HL-60 (cell line): ENCODE measurements at regions not wholly inside any gene's neighbourhood (a gene's known extent, or its start where the extent isn't known, plus 50 kb on each side); places are given as distances from the start of the nearest gene placed in this dataset.

ENCODE experiments used
- CTCF ChIP-seq: IDR thresholded peaks from one replicate; pipeline ENCODE4 v1.5.1; 2011; ENCODE audit warnings: low read length, control low read depth, inconsistent platforms; ENCODE audit not compliant: insufficient read depth
- GABPA ChIP-seq: IDR thresholded peaks from 2 replicates; pipeline ENCODE4 v1.6.1; 2012; ENCODE audit warnings: low read depth
- POLR2AphosphoS5 ChIP-seq: IDR thresholded peaks from 2 replicates; pipeline ENCODE4 v1.6.1; 2012; ENCODE audit warnings: low read depth
- SPI1 ChIP-seq: IDR thresholded peaks from 2 replicates; pipeline ENCODE4 v1.6.1; 2012; ENCODE audit warnings: low read depth, mild to moderate bottlenecking, borderline replicate concordance

GRCh38 chr14:25197885-25198284 is 147.9 kb upstream of the STXBP6 start:
- no peak for TF ChIP-seq CTCF
- no peak for TF ChIP-seq SPI1
- no peak for TF ChIP-seq POLR2AphosphoS5
- TF ChIP-seq GABPA = no peak
